ENCODE measurements at regions not wholly inside any gene's neighbourhood (a gene's known extent, or its start where the extent isn't known, plus 50 kb on each side); places are given as distances from the start of the nearest gene placed in this dataset.
"Not testable (repeated sequence)": the region's sequence is repeated elsewhere in the genome, so short reads cannot be mapped to it uniquely, and the experiment has no call there.

DNA sequence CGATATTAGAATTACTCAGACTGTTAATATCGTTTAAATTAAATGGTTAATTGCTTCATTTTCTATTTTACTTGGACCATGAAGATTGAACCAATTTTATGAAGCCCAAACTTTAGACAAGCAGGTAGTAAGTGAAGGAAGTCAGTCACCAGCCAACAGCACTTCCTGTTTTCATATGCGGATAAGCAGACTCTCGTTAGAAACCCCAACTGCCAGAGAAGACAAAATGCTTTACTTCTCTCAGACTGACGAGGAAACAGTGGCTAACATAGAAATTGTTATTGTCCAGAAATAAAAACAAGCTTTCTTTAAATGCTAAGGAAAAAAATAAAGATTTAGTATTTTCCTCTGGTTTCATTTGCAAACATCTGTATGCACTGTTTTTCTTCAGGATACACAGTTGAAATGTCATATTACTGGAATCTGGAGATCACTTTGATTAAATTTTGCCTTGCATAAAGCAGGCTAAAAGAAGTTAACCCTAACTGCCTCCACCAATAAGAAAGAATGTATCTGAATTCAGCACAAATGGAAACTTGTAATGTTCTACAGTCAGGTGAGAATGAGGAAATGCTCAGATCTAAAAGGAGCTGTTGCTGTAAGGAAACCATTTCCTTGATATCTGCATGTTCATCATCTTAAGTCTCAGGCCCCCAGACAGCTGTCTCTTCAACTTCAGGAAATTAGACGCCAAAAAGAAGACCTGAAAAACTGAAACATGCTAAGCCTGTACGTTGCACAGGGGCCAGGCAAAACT lies 129.8 kb upstream of the SAMSN1 start:
- WGBS, 2 donors, result 42 to 51% methylated on average over 7 of the region's 7 CpGs

DNA sequence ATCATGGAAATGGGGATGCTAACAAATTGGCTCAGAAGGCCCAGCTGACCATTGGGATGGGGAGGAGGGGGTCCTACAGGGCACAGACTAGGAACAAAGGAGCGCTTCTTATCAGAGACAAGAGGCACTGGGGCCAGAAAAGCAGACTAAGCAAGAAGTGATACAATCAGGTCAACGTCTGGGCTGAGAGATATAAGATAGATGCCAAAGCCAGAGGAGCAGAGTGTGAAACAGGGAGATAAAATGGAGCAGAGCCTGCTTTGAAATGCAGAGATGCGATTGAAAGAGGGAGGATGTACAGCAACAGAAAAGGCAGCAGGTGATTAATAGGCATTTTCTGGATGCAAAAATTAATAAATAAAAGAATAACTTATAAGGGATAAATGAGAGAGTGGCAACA lies 127.5 kb upstream of the SAMSN1 start:
- ATAC-seq (ENCODE audit: low FRiP score in 2 of 2), result no peak
- Histone ChIP-seq H3K27me3 (no peaks in the 10 kb centered on the region), H3K9me3 (no peaks in the 10 kb centered on the region), H3K4me3 (no peak overlapping the region), H3K4me1 (peaks cover 0 to 11% (median 6%) of the 10 kb centered on the region in 4 donors), H3K36me3 (no peaks in the 10 kb centered on the region), H3K27ac (no peak overlapping the region)
- no peak for DNase-seq
- TF ChIP-seq, protein P1, sequence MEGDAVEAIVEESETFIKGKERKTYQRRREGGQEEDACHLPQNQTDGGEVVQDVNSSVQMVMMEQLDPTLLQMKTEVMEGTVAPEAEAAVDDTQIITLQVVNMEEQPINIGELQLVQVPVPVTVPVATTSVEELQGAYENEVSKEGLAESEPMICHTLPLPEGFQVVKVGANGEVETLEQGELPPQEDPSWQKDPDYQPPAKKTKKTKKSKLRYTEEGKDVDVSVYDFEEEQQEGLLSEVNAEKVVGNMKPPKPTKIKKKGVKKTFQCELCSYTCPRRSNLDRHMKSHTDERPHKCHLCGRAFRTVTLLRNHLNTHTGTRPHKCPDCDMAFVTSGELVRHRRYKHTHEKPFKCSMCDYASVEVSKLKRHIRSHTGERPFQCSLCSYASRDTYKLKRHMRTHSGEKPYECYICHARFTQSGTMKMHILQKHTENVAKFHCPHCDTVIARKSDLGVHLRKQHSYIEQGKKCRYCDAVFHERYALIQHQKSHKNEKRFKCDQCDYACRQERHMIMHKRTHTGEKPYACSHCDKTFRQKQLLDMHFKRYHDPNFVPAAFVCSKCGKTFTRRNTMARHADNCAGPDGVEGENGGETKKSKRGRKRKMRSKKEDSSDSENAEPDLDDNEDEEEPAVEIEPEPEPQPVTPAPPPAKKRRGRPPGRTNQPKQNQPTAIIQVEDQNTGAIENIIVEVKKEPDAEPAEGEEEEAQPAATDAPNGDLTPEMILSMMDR (IDR thresholded peaks at IDR 0.05), result no peak
- TF ChIP-seq POLR2AphosphoS5 (IDR thresholded peaks at IDR 0.05), result no peak
- 34 to 38% methylated on average over 3 of the region's 3 CpGs for WGBS, 2 donors

More for the DNA sequence above, 129.8 kb upstream of the SAMSN1 start:
- no peak overlapping the region for H3K4me3 ChIP-seq
- H3K9me3 ChIP-seq, result no peaks in the 10 kb centered on the region
- ATAC-seq (ENCODE audit: low FRiP score in 2 of 2) (no peak), DNase-seq (peak in 1 of 2 donors; percentile 48)
- no peaks in the 10 kb centered on the region for H3K36me3 ChIP-seq
- H3K4me1 ChIP-seq, result peaks cover 0 to 11% (median 6%) of the 10 kb centered on the region in 4 donors
- peak overlapping the region in 3 of 4 donors; percentile 4 to 52 (median 49) for H3K27ac ChIP-seq
- H3K27me3 ChIP-seq, result no peaks in the 10 kb centered on the region
- TF ChIP-seq POLR2A (IDR thresholded peaks at IDR 0.05) (no peak), POLR2AphosphoS5 (IDR thresholded peaks at IDR 0.05) (no peak), EP300 (IDR thresholded peaks at IDR 0.05) (no peak)
- TF ChIP-seq, protein P1 (IDR thresholded peaks at IDR 0.05), result no peak

DNA sequence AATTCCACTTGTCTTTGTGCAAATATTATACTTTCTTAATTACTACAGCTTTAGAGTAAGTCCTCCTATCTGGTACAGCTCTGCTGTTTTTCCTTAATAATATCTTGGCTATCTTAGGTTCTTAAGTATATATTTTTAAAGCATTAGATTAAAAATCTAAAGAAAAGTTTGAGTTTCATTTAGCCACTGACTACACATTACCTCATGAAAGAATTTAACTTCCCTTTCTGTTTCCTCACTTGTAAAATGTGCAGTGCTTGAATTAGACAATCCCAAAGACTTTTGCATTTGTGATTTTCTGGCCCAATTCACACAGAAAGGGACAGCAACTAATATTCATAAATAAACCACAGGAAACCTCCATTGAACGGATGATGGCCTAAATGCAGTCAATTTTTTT lies 126.4 kb upstream of the SAMSN1 start:
- WGBS, 2 donors, result 59 to 64% methylated on average over 1 of the region's 1 CpG
- Histone ChIP-seq H3K27me3 (no peaks in the 10 kb centered on the region), H3K36me3 (no peaks in the 10 kb centered on the region), H3K4me1 (peaks cover 0 to 11% (median 6%) of the 10 kb centered on the region in 4 donors), H3K4me3 (no peak overlapping the region), H3K27ac (no peak overlapping the region), H3K9me3 (no peaks in the 10 kb centered on the region)
- ATAC-seq (ENCODE audit: low FRiP score in 2 of 2), result no peak
- no peak for DNase-seq
- no peak for TF ChIP-seq EP300 (IDR thresholded peaks at IDR 0.05)
- TF ChIP-seq, protein P1 (IDR thresholded peaks at IDR 0.05), result no peak
- no peak for TF ChIP-seq POLR2A (IDR thresholded peaks at IDR 0.05)
- TF ChIP-seq POLR2AphosphoS5 (IDR thresholded peaks at IDR 0.05), result no peak

DNA sequence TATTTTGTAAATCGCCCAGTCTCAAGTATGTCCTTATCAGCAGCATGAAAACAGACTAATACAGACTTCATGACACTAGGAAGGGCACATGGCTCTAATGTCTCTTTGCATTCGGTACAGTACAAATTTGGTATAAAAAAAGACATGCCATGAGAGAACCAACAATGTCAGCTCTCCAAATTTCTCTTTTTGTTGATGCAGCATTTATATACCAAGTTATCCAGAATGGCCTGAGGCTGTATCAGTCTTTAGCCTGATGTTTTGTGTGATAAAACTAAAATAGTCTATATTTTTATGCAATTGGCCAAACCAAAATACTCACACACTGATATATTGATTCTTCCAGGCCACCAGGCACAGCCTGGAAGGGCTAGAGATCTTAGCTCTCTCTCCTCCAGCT lies 124.3 kb upstream of the SAMSN1 start:
- TF ChIP-seq EP300 (IDR thresholded peaks at IDR 0.05) (no peak), POLR2A (IDR thresholded peaks at IDR 0.05) (no peak), POLR2AphosphoS5 (IDR thresholded peaks at IDR 0.05) (no peak)
- TF ChIP-seq, protein P1 (IDR thresholded peaks at IDR 0.05), result no peak
- 85 to 90% methylated on average over 2 of the region's 2 CpGs for WGBS, 2 donors
- no peaks in the 10 kb centered on the region for H3K4me1 ChIP-seq
- ATAC-seq (ENCODE audit: low FRiP score in 2 of 2) (no peak), DNase-seq (no peak)
- H3K36me3 ChIP-seq, result no peaks in the 10 kb centered on the region
- no peak overlapping the region for H3K27ac ChIP-seq
- H3K27me3 ChIP-seq, result no peaks in the 10 kb centered on the region
- H3K9me3 ChIP-seq, result no peaks in the 10 kb centered on the region
- no peak overlapping the region for H3K4me3 ChIP-seq

DNA sequence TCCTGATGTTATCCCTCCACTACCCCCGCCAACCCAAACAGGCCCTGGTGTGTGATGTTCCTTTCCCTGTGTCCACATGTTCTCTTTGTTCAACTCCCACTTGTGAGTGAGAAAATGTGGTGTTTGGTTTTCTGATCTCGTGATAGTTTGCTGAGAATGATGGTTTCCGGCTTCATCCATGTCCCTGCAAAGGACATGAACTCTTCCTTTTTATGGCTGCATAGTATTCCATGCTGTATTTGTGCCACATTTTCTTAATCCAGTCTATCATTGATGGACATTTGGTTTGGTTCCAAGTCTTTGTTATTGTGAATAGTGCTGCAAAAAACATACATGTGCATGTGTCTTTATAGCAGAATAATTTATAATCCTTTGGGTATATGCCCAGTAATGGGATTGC lies 123.0 kb upstream of the SAMSN1 start:
- not testable (repeated sequence) for H3K4me3 ChIP-seq

More for the DNA sequence above, 123.0 kb upstream of the SAMSN1 start:
- not testable (repeated sequence) for H3K9me3 ChIP-seq; ATAC-seq (ENCODE audit: low FRiP score in 2 of 2); H3K36me3 ChIP-seq; H3K27ac ChIP-seq; H3K4me1 ChIP-seq; H3K27me3 ChIP-seq; DNase-seq
- WGBS, 2 donors, result 90 to 93% methylated on average over 3 of the region's 3 CpGs
